ENCODE measurements at regions not wholly inside any gene's neighbourhood (a gene's known extent, or its start where the extent isn't known, plus 50 kb on each side); places are given as distances from the start of the nearest gene placed in this dataset.

- TF ChIP-seq, protein P1, sequence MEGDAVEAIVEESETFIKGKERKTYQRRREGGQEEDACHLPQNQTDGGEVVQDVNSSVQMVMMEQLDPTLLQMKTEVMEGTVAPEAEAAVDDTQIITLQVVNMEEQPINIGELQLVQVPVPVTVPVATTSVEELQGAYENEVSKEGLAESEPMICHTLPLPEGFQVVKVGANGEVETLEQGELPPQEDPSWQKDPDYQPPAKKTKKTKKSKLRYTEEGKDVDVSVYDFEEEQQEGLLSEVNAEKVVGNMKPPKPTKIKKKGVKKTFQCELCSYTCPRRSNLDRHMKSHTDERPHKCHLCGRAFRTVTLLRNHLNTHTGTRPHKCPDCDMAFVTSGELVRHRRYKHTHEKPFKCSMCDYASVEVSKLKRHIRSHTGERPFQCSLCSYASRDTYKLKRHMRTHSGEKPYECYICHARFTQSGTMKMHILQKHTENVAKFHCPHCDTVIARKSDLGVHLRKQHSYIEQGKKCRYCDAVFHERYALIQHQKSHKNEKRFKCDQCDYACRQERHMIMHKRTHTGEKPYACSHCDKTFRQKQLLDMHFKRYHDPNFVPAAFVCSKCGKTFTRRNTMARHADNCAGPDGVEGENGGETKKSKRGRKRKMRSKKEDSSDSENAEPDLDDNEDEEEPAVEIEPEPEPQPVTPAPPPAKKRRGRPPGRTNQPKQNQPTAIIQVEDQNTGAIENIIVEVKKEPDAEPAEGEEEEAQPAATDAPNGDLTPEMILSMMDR (IDR thresholded peaks at IDR 0.05; ENCODE audit: low read depth, low read length, poor library complexity, severe bottlenecking): no peak
- no peak for TF ChIP-seq EZH2phosphoT487 (IDR thresholded peaks at IDR 0.05; ENCODE audit: borderline replicate concordance, low read length)
These were observed 1039.6 kb downstream of the PDHA2 start for GRCh38 chr4:96879527-96879926.

Measured in DOHH2 (cell line).